Sigmoid colon (tissue), 4 donors: ENCODE measurements at regions not wholly inside any gene's neighbourhood (a gene's known extent, or its start where the extent isn't known, plus 50 kb on each side); places are given as distances from the start of the nearest gene placed in this dataset.
"Not testable (repeated sequence)": the region's sequence is repeated elsewhere in the genome, so short reads cannot be mapped to it uniquely, and the experiment has no call there.

Experiments
- CTCF ChIP-seq, 4 experiments: fragments of 450-650 bp in 3 of 4; fragments of 200-600 bp in 1 of 4; IDR thresholded peaks; one replicate each; pipeline ENCODE4 v1.5.1; 2016 to 2019; ENCODE audit warnings: antibody characterized with exemption in 4 of 4, mild to moderate bottlenecking in 3 of 4, moderate library complexity in 2 of 4
- EP300 ChIP-seq, 4 donors: sonication (generic); formaldehyde crosslinking; IDR thresholded peaks; one replicate each; pipeline ENCODE4 v1.6.1; 2017; ENCODE audit warnings: antibody characterized with exemption in 4 of 4
- POLR2AphosphoS5 ChIP-seq, 4 donors: sonication (generic); formaldehyde crosslinking; IDR thresholded peaks; one replicate each; pipeline ENCODE4 v1.6.1; 2017; ENCODE audit warnings: antibody characterized with exemption in 4 of 4

- not testable (repeated sequence) for TF ChIP-seq POLR2AphosphoS5, CTCF, EP300 (IDR thresholded peaks at IDR 0.05)
Measured at GRCh38 chr17:16854636-16855035, 117.3 kb downstream of the TNFRSF13B start.
